H1 (cell line): ENCODE measurements at regions not wholly inside any gene's neighbourhood (a gene's known extent, or its start where the extent isn't known, plus 50 kb on each side); places are given as distances from the start of the nearest gene placed in this dataset.

ENCODE experiments used
- CTCF ChIA-PET: fragments of 300-600 bp; sonication (Branson Sonifier 250); formaldehyde crosslinking; loops from one replicate; lab custom pipeline; 2021; ENCODE audit not compliant: partially characterized antibody; lab: Charles Lee
- POLR2A ChIA-PET: fragments of 300-600 bp; sonication (Branson Sonifier 250); formaldehyde crosslinking; loops from one replicate; lab custom pipeline; 2021; ENCODE audit warnings: inconsistent platforms; ENCODE audit not compliant: partially characterized antibody; lab: Charles Lee
- DNase-seq, 2 experiments: peaks; one replicate each; pipeline versions ENCODE4 v3.0.0 to v3.0.0-alpha.2; 2010 to 2022; ENCODE audit warnings: low spot score in 2 of 2, low read depth in 1 of 2, mixed read lengths in 1 of 2
- FAIRE-seq: peaks from 2 replicates; lab custom pipeline; 2011; peaks lifted over from hg19 to GRCh38; lab: Jason Lieb, UNC
- H2AFZ ChIP-seq: 2 replicates; pipeline ENCODE4 v1.8.1; 2012; ENCODE audit warnings: low read length, inconsistent platforms
- H2AK5ac ChIP-seq: 2 replicates; pipeline ENCODE4 v1.6.1; 2013; ENCODE audit warnings: low read depth, low read length
- H2BK120ac ChIP-seq: replicated peaks from 2 replicates; pipeline ENCODE3; 2013; ENCODE audit warnings: low read depth, low read length, inconsistent platforms
- H2BK12ac ChIP-seq: 2 replicates; pipeline ENCODE4 v1.6.1; 2013; ENCODE audit warnings: low read depth, low read length
- H2BK15ac ChIP-seq: 2 replicates; pipeline ENCODE4 v1.6.1; 2013; ENCODE audit warnings: low read length
- H2BK20ac ChIP-seq: 2 replicates; pipeline ENCODE4 v1.6.1; 2013; ENCODE audit warnings: low read length
- H2BK5ac ChIP-seq: 2 replicates; pipeline ENCODE4 v1.6.1; 2013; ENCODE audit warnings: low read depth, low read length
- H3K14ac ChIP-seq: 2 replicates; pipeline ENCODE4 v1.6.1; 2013; ENCODE audit warnings: inconsistent platforms; ENCODE audit not compliant: insufficient read length
- H3K18ac ChIP-seq: 2 replicates; pipeline ENCODE4 v1.6.1; 2013; ENCODE audit warnings: low read length; ENCODE audit errors: extremely low read depth
- H3K23ac ChIP-seq: 2 replicates; pipeline ENCODE4 v1.6.1; 2013; ENCODE audit warnings: inconsistent platforms; ENCODE audit not compliant: insufficient read length
- H3K23me2 ChIP-seq: 2 replicates; pipeline ENCODE4 v1.6.1; 2013; ENCODE audit warnings: low read depth, low read length
- H3K27ac ChIP-seq: 2 replicates; pipeline ENCODE4 v1.6.1; 2011; ENCODE audit warnings: low read depth, low read length, inconsistent platforms
- H3K27me3 ChIP-seq, 4 experiments: replicated peaks in 1 of 4; 1 replicate in 1 of 4; 2 replicates in 3 of 4; pipeline versions ENCODE4 v1.6.1 to v1.8.1; 2011 to 2013; ENCODE audit warnings: low read length in 3 of 4, mild to moderate bottlenecking in 3 of 4, inconsistent platforms in 2 of 4, mixed read lengths in 2 of 4, moderate library complexity in 1 of 4; ENCODE audit not compliant: control insufficient read depth in 3 of 4, insufficient read depth in 3 of 4; ENCODE audit errors: extremely low read depth in 1 of 4
- H3K36me3 ChIP-seq, 4 experiments: 2 replicates each; pipeline versions ENCODE4 v1.6.1 to v1.8.1; 2011 to 2013; ENCODE audit warnings: mild to moderate bottlenecking in 4 of 4, low read length in 3 of 4, moderate library complexity in 2 of 4, control low read depth in 1 of 4, inconsistent platforms in 1 of 4; ENCODE audit not compliant: insufficient read depth in 4 of 4, control insufficient read depth in 2 of 4
- H3K4ac ChIP-seq: replicated peaks from 2 replicates; pipeline ENCODE3; 2013; ENCODE audit warnings: low read length, low read depth, mixed read lengths, inconsistent platforms; ENCODE audit not compliant: insufficient read length
- H3K4me1 ChIP-seq, 4 experiments: replicated peaks in 1 of 4; 1 replicate in 1 of 4; 2 replicates in 3 of 4; pipeline versions ENCODE4 v1.6.1 to v1.8.1; 2011 to 2013; ENCODE audit warnings: low read length in 3 of 4, inconsistent platforms in 2 of 4, mixed read lengths in 1 of 4; ENCODE audit not compliant: insufficient read depth in 4 of 4, control insufficient read depth in 3 of 4
- H3K4me2 ChIP-seq, 2 experiments: 2 replicates each; pipeline versions ENCODE4 v1.6.1 to v1.8.1; 2011 to 2013; ENCODE audit warnings: low read depth in 2 of 2, low read length in 2 of 2, control low read depth in 1 of 2, inconsistent platforms in 1 of 2, mild to moderate bottlenecking in 1 of 2; ENCODE audit not compliant: insufficient read depth in 1 of 2
- H3K4me3 ChIP-seq, 4 experiments: fragments of 200-600, 300-600 bp in 1 of 4; sonication (generic), shearing (Covaris generic), sonication (Bioruptor Twin) in 1 of 4; 2 replicates each; pipeline versions ENCODE4 v1.5.1 to v1.8.1; 2011 to 2016; ENCODE audit warnings: low read length in 4 of 4, low read depth in 3 of 4, control low read depth in 2 of 4, inconsistent platforms in 2 of 4, mild to moderate bottlenecking in 2 of 4, mixed read lengths in 1 of 4, moderate library complexity in 1 of 4; ENCODE audit not compliant: insufficient read depth in 2 of 4; ENCODE audit errors: extremely low read depth in 1 of 4
- H3K56ac ChIP-seq: replicated peaks from 2 replicates; pipeline ENCODE3; 2013; ENCODE audit warnings: low read depth, mild to moderate bottlenecking, mixed read lengths, low read length, inconsistent platforms; ENCODE audit not compliant: insufficient read length
- H3K79me1 ChIP-seq: 2 replicates; pipeline ENCODE4 v1.6.1; 2013; ENCODE audit warnings: low read depth, low read length, control low read depth
- H3K79me2 ChIP-seq, 2 experiments: 2 replicates each; pipeline versions ENCODE4 v1.6.1 to v1.8.1; 2012 to 2013; ENCODE audit warnings: low read length in 2 of 2, mild to moderate bottlenecking in 2 of 2, inconsistent platforms in 1 of 2; ENCODE audit not compliant: insufficient read depth in 2 of 2, control insufficient read depth in 1 of 2
- H3K9ac ChIP-seq, 4 experiments: replicated peaks in 1 of 4; 1 replicate in 1 of 4; 2 replicates in 3 of 4; pipeline versions ENCODE4 v1.6.1 to v1.8.1; 2011 to 2013; ENCODE audit warnings: low read depth in 3 of 4, low read length in 3 of 4, control low read depth in 2 of 4, mild to moderate bottlenecking in 2 of 4, moderate library complexity in 2 of 4, inconsistent platforms in 1 of 4; ENCODE audit errors: extremely low read depth in 1 of 4
- H3K9me3 ChIP-seq, 2 experiments: 2 replicates each; pipeline versions ENCODE4 v1.6.1 to v1.8.1; 2012 to 2013; ENCODE audit warnings: mild to moderate bottlenecking in 2 of 2, moderate library complexity in 2 of 2, control low read depth in 1 of 2, inconsistent platforms in 1 of 2, low read depth in 1 of 2, low read length in 1 of 2, mixed read lengths in 1 of 2; ENCODE audit not compliant: insufficient read depth in 2 of 2
- H4K20me1 ChIP-seq, 2 experiments: replicated peaks in 1 of 2; 2 replicates each; pipeline versions ENCODE3 to v1.8.1; 2011 to 2013; ENCODE audit warnings: inconsistent platforms in 2 of 2, low read length in 2 of 2, mild to moderate bottlenecking in 1 of 2; ENCODE audit not compliant: insufficient read depth in 2 of 2, control insufficient read depth in 1 of 2
- H4K5ac ChIP-seq: 2 replicates; pipeline ENCODE4 v1.6.1; 2013; ENCODE audit warnings: low read length, low read depth, mixed read lengths, inconsistent platforms; ENCODE audit not compliant: insufficient read length
- H4K8ac ChIP-seq: 2 replicates; pipeline ENCODE4 v1.8.0; 2013; ENCODE audit warnings: mild to moderate bottlenecking, moderate library complexity, low read length, inconsistent platforms; ENCODE audit not compliant: insufficient read depth; ENCODE audit errors: extremely low read depth
- H4K91ac ChIP-seq: replicated peaks from 2 replicates; pipeline ENCODE3; 2013; ENCODE audit warnings: low read length, mixed read lengths, inconsistent platforms; ENCODE audit not compliant: insufficient read length
- CTBP2 ChIP-seq: IDR thresholded peaks from 2 replicates; pipeline ENCODE4 v1.7.0; 2011; ENCODE audit warnings: borderline replicate concordance, mild to moderate bottlenecking, moderate library complexity, mixed read lengths, low read length; ENCODE audit not compliant: insufficient read depth, insufficient read length
- EGR1 ChIP-seq: IDR thresholded peaks from 2 replicates; pipeline ENCODE4 v1.6.1; 2011; ENCODE audit warnings: low read depth, low read length, borderline replicate concordance
- EP300 ChIP-seq, 2 experiments: IDR thresholded peaks; 1 replicate in 1 of 2; 2 replicates in 1 of 2; pipeline ENCODE4 v1.6.1; 2011 to 2012; ENCODE audit warnings: low read depth in 2 of 2, low read length in 2 of 2, mild to moderate bottlenecking in 2 of 2, borderline replicate concordance in 1 of 2, inconsistent platforms in 1 of 2, moderate library complexity in 1 of 2
- KDM5A ChIP-seq: fragments of 200-600 bp; IDR thresholded peaks from 2 replicates; pipeline ENCODE4 v1.7.1; 2012; ENCODE audit warnings: mild to moderate bottlenecking, low read length, inconsistent platforms, mixed read lengths
- NANOG ChIP-seq: IDR thresholded peaks from 2 replicates; pipeline ENCODE4 v1.6.1; 2011; ENCODE audit warnings: low read length, low read depth, mild to moderate bottlenecking, inconsistent platforms; ENCODE audit not compliant: insufficient read depth, poor library complexity, severe bottlenecking
- POLR2A ChIP-seq, 2 experiments: IDR thresholded peaks; 1 replicate in 1 of 2; 2 replicates in 1 of 2; pipeline ENCODE4 v1.6.1; 2011; ENCODE audit warnings: low read depth in 2 of 2, low read length in 2 of 2, mild to moderate bottlenecking in 2 of 2; ENCODE audit errors: control extremely low read depth in 1 of 2
- RBBP5 ChIP-seq: IDR thresholded peaks from 2 replicates; pipeline ENCODE4 v1.7.1; 2012; ENCODE audit warnings: low read depth, mild to moderate bottlenecking, inconsistent platforms, low read length, moderate library complexity, borderline replicate concordance
- RNF2 ChIP-seq: fragments of 200-900, 300-1000 bp; sonication (generic); IDR thresholded peaks from 2 replicates; pipeline ENCODE4 v1.7.1; 2016; ENCODE audit warnings: borderline replicate concordance, low read depth, mild to moderate bottlenecking, antibody characterized with exemption, low read length; ENCODE audit not compliant: poor library complexity, severe bottlenecking; ENCODE audit errors: missing control alignments
- WGBS, 2 experiments: shearing (Covaris generic) in 1 of 2; methylation state at CpG; one replicate each; pipeline versions ENCODE4 v1.1.6 to v1.1.7; 2013 to 2015; ENCODE audit warnings: low lambda C conversion rate in 2 of 2, mixed read lengths in 2 of 2, inconsistent platforms in 1 of 2, low coverage in 1 of 2, missing lambda C conversion rate in 1 of 2; ENCODE audit not compliant: insufficient replicate concordance in 2 of 2, insufficient coverage in 1 of 2, insufficient read length in 1 of 2; ENCODE audit errors: extremely low coverage in 1 of 2, missing lambda C conversion rate in 1 of 2; 5-methylcytosine and 5-hydroxymethylcytosine counted together
- TF ChIP-seq, protein P1 (sequence below): IDR thresholded peaks from 2 replicates; pipeline ENCODE4 v1.6.1; 2011; ENCODE audit warnings: low read depth, mild to moderate bottlenecking, low read length; ENCODE audit not compliant: insufficient read depth
- TF ChIP-seq, protein P2 (sequence below): IDR thresholded peaks from 2 replicates; pipeline ENCODE4 v1.6.1; 2012; ENCODE audit warnings: inconsistent platforms

DNA sequence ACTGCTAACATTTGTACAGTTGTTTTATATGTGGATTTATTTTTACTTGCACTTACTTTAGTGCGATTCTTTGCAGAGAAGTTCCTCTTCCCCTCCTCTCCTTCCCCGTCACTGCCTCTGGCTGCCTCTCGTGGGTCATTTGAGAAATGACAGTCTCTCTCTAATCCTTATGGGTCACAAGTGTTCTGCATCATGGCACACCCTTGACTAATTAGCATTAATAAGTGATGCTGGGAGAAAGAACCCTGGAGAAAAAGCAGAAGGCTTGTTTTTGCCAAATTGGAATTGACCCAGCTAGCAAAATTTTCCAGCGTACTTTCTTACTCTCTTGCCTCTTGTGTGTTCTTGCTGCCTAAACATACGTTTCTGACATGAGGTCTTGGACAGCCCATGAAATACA, 301.2 kb downstream of the DUSP10 start:
- Histone ChIP-seq H3K79me1 (no peaks in the 10 kb centered on the region), H3K4me1 (peaks cover 0 to 4% (median 0%) of the 10 kb centered on the region in 4 experiments; a peak in 1 of 7 replicates), H3K56ac (no peak overlapping the region), H3K4ac (no peak overlapping the region), H3K23ac (no peak overlapping the region), H4K20me1 (no peaks in the 10 kb centered on the region), H3K4me3 (no peak overlapping the region), H3K36me3 (no peaks in the 10 kb centered on the region), H2BK20ac (no peak overlapping the region), H3K4me2 (no peak overlapping the region), H2AFZ (no peak overlapping the region), H3K9me3 (no peaks in the 10 kb centered on the region), H4K91ac (no peak overlapping the region), H3K18ac (no peak overlapping the region), H3K79me2 (no peaks in the 10 kb centered on the region), H2BK120ac (no peak overlapping the region), H3K27ac (no peak overlapping the region), H4K8ac (no peak overlapping the region), H3K23me2 (no peaks in the 10 kb centered on the region), H3K27me3 (no peaks in the 10 kb centered on the region), H3K14ac (no peak overlapping the region), H2AK5ac (no peak overlapping the region), H4K5ac (no peak overlapping the region), H2BK5ac (no peak overlapping the region), H2BK15ac (no peak overlapping the region), H3K9ac (no peak overlapping the region), H2BK12ac (no peak overlapping the region)
- 87% methylated on average over 5 of the region's 5 CpGs; no CpG with 5 or more reads in 1 of the 2 experiments for WGBS, 2 experiments
- ChIA-PET POLR2A (no interaction called here), CTCF (interaction anchor here (0.6 kb wide), 1 partner anchor 725 kb away, joined by 3 read pairs; no protein-coding TSS in a partner anchor)
- TF ChIP-seq KDM5A: no peak
- no peak for TF ChIP-seq EP300 (IDR thresholded peaks at IDR 0.05; ENCODE audit: borderline replicate concordance in 1 of 2, low read depth in 2 of 2, low read length in 2 of 2)
- TF ChIP-seq RBBP5: no peak
- no peak for TF ChIP-seq RNF2
- no peak for TF ChIP-seq NANOG
- TF ChIP-seq, protein P1, sequence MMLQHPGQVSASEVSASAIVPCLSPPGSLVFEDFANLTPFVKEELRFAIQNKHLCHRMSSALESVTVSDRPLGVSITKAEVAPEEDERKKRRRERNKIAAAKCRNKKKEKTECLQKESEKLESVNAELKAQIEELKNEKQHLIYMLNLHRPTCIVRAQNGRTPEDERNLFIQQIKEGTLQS: no peak
- TF ChIP-seq EGR1: no peak
- TF ChIP-seq CTBP2: no peak
- TF ChIP-seq, protein P2, sequence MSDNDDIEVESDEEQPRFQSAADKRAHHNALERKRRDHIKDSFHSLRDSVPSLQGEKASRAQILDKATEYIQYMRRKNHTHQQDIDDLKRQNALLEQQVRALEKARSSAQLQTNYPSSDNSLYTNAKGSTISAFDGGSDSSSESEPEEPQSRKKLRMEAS: no peak
- no peak for TF ChIP-seq POLR2A (IDR thresholded peaks at IDR 0.05; ENCODE audit: control extremely low read depth in 1 of 2, low read depth in 2 of 2, low read length in 2 of 2)
- DNase-seq: no peak
- no peak for FAIRE-seq
